Mesendoderm (in vitro differentiated cells): ENCODE measurements at regions not wholly inside any gene's neighbourhood (a gene's known extent, or its start where the extent isn't known, plus 50 kb on each side); places are given as distances from the start of the nearest gene placed in this dataset.
A peak's percentile ranks its signal among the peaks of the same experiment; 100 is the strongest.

Experiments
- DNase-seq: peaks from one replicate; pipeline ENCODE4 v3.0.0; 2013
- H2AK5ac ChIP-seq: 2 replicates; pipeline ENCODE4 v1.6.1; 2013; ENCODE audit warnings: low read length, inconsistent platforms
- H2BK120ac ChIP-seq: 2 replicates; pipeline ENCODE4 v1.6.1; 2013; ENCODE audit warnings: low read depth, mild to moderate bottlenecking, low read length, moderate library complexity, mixed read lengths
- H2BK15ac ChIP-seq: replicated peaks from 2 replicates; pipeline ENCODE4 v1.6.1; 2013; ENCODE audit warnings: low read depth, mild to moderate bottlenecking, moderate library complexity
- H2BK5ac ChIP-seq: 2 replicates; pipeline ENCODE4 v1.6.1; 2013; ENCODE audit warnings: low read length, inconsistent platforms
- H3K18ac ChIP-seq: 2 replicates; pipeline ENCODE4 v1.6.1; 2013; ENCODE audit warnings: mild to moderate bottlenecking, low read length, mixed read lengths
- H3K23ac ChIP-seq: one replicate; pipeline ENCODE4 v1.6.1; 2013; ENCODE audit warnings: low read length
- H3K27ac ChIP-seq: 2 replicates; pipeline ENCODE4 v1.5.1; 2013; ENCODE audit warnings: low read depth, mild to moderate bottlenecking, inconsistent platforms, low read length, moderate library complexity
- H3K27me3 ChIP-seq: 2 replicates; pipeline ENCODE4 v1.6.1; 2013; ENCODE audit warnings: low read length, control low read depth, mild to moderate bottlenecking, inconsistent platforms; ENCODE audit not compliant: insufficient read depth, poor library complexity
- H3K36me3 ChIP-seq: 2 replicates; pipeline ENCODE4 v1.6.1; 2013; ENCODE audit warnings: low read length, inconsistent platforms; ENCODE audit not compliant: control insufficient read depth, insufficient read depth
- H3K4ac ChIP-seq: one replicate; pipeline ENCODE4 v1.6.1; 2013; ENCODE audit warnings: low read depth, mild to moderate bottlenecking, low read length, moderate library complexity
- H3K4me1 ChIP-seq: 2 replicates; pipeline ENCODE4 v1.6.1; 2013; ENCODE audit warnings: low read depth, low read length, inconsistent platforms; ENCODE audit not compliant: control insufficient read depth
- H3K4me2 ChIP-seq: 2 replicates; pipeline ENCODE4 v1.6.1; 2013; ENCODE audit warnings: low read length
- H3K4me3 ChIP-seq: 2 replicates; pipeline ENCODE4 v1.5.1; 2013; ENCODE audit warnings: mild to moderate bottlenecking, low read length
- H3K56ac ChIP-seq: one replicate; pipeline ENCODE4 v1.6.1; 2013; ENCODE audit warnings: low read length
- H3K79me1 ChIP-seq: 2 replicates; pipeline ENCODE4 v1.6.1; 2013; ENCODE audit warnings: low read length, inconsistent platforms
- H3K79me2 ChIP-seq: 2 replicates; pipeline ENCODE4 v1.6.1; 2013; ENCODE audit warnings: mild to moderate bottlenecking, low read length; ENCODE audit not compliant: control insufficient read depth, insufficient read depth
- H3K9ac ChIP-seq: 2 replicates; pipeline ENCODE4 v1.6.1; 2013; ENCODE audit warnings: low read length, inconsistent platforms
- H4K5ac ChIP-seq: one replicate; pipeline ENCODE4 v1.6.1; 2013; ENCODE audit warnings: low read length
- H4K8ac ChIP-seq: one replicate; pipeline ENCODE4 v1.6.1; 2013; ENCODE audit warnings: low read depth, mild to moderate bottlenecking, control low read depth, low read length, moderate library complexity
- WGBS: extraction: QIAGEN DNeasy Blood & Tissue Kit; methylation state at CpG from one replicate; pipeline ENCODE4 v1.1.7; 2013; ENCODE audit warnings: low lambda C conversion rate, missing lambda C conversion rate; ENCODE audit not compliant: insufficient coverage; ENCODE audit errors: extremely low coverage; 5-methylcytosine and 5-hydroxymethylcytosine counted together

DNA sequence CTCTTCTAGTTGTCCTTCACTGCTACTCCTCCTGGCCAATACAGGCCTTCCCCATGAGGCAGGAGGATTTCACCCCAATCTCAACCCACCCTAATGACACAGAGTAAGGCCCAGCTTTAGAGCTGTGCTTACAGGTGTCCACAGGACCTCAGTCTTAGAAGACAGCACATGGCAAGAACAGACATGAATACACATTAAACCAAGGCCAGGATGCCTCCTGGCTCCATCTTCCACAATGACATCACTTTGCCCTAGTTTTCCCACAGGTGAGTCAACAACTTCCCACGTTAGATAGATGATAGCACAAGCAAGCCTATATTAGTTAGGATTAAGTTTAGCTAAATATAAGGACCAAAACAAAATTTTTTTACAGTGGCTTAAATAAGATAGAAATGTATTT, 63.8 kb upstream of the NOCT start:
- no CpG with 5 or more reads among the region's 1 CpG for WGBS
- Histone ChIP-seq H3K23ac (no peak overlapping the region), H3K79me1 (no peaks in the 10 kb centered on the region), H3K4me2 (no peak overlapping the region), H4K5ac (no peak overlapping the region), H2BK15ac (no peak overlapping the region), H3K56ac (no peak overlapping the region), H2AK5ac (no peak overlapping the region), H3K18ac (no peak overlapping the region), H4K8ac (no peak overlapping the region), H2BK5ac (no peak overlapping the region), H3K4me3 (no peak overlapping the region), H3K9ac (no peak overlapping the region), H3K79me2 (no peaks in the 10 kb centered on the region), H3K36me3 (no peaks in the 10 kb centered on the region), H2BK120ac (no peak overlapping the region), H3K27me3 (no peaks in the 10 kb centered on the region), H3K4me1 (no peaks in the 10 kb centered on the region), H3K4ac (no peak overlapping the region), H3K27ac (no peak overlapping the region)
- DNase-seq: no peak

DNA sequence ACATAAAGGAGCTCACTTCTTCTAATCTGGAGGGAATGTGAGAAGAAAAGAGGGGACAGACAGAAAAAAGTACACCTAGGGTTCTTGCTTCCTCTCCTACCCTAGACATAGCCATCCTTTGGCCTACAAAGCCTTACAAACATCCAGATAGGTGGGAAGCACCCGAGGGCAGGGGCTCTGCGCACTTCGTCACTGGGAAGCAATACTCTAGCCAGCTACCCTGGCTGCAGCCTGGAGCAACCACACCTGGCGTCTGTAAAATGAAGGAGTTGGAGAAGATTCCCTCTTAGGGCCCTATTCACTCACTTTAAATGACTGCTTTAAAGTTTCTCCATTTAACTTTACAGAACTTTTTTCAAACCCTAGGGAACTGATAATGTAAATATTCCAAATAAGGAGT, 65.7 kb upstream of the NOCT start:
- no peak overlapping the region for H3K27ac ChIP-seq
- no peaks in the 10 kb centered on the region for H3K4me1 ChIP-seq
- no peak overlapping the region for H4K8ac ChIP-seq
- H2AK5ac ChIP-seq: no peak overlapping the region
- no peak for DNase-seq
- H3K4me3 ChIP-seq: no peak overlapping the region
- no peaks in the 10 kb centered on the region for H3K27me3 ChIP-seq
- H2BK15ac ChIP-seq: no peak overlapping the region
- no peak overlapping the region for H3K9ac ChIP-seq
- H3K56ac ChIP-seq: no peak overlapping the region
- no peak overlapping the region for H2BK5ac ChIP-seq
- no peak overlapping the region for H3K18ac ChIP-seq
- no peak overlapping the region for H2BK120ac ChIP-seq
- no peaks in the 10 kb centered on the region for H3K79me1 ChIP-seq
- no peaks in the 10 kb centered on the region for H3K36me3 ChIP-seq
- no peak overlapping the region for H3K4ac ChIP-seq
- H3K23ac ChIP-seq: no peak overlapping the region
- H3K4me2 ChIP-seq: no peak overlapping the region
- no peak overlapping the region for H4K5ac ChIP-seq
- WGBS: no CpG with 5 or more reads among the region's 4 CpGs
- no peaks in the 10 kb centered on the region for H3K79me2 ChIP-seq

DNA sequence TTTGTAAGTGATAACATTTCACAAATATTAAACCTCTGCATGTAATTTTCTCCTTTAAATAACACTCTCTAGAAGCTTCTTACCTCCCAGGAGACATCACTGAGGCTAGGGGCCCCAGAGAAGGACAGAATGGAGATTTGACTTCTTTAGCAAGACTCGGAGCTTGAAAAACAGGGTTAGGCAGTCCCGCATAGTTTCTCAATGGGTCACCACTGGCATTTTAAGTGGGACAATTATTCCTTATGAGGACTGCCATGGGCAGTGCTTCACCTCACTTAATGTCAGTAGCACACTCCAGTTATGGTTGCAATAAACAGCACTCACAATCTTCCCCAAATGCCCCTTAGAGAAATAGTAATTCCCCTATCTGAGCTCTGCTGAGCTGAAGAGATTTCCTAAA, 66.7 kb upstream of the NOCT start:
- no peak overlapping the region for H3K4ac ChIP-seq
- H2BK5ac ChIP-seq: no peak overlapping the region
- no peaks in the 10 kb centered on the region for H3K4me1 ChIP-seq
- H3K27me3 ChIP-seq: no peaks in the 10 kb centered on the region
- H3K9ac ChIP-seq: no peak overlapping the region
- H4K8ac ChIP-seq: no peak overlapping the region
- no peak overlapping the region for H2BK120ac ChIP-seq
- H3K56ac ChIP-seq: no peak overlapping the region
- no peaks in the 10 kb centered on the region for H3K79me2 ChIP-seq
- H3K18ac ChIP-seq: no peak overlapping the region
- no peak overlapping the region for H3K4me2 ChIP-seq
- no peak overlapping the region for H2AK5ac ChIP-seq
- no peak overlapping the region for H3K4me3 ChIP-seq
- WGBS: no CpG with 5 or more reads among the region's 2 CpGs
- no peak overlapping the region for H3K23ac ChIP-seq
- DNase-seq: peak; percentile 61
- no peaks in the 10 kb centered on the region for H3K79me1 ChIP-seq
- no peak overlapping the region for H3K27ac ChIP-seq
- no peak overlapping the region for H2BK15ac ChIP-seq
- no peaks in the 10 kb centered on the region for H3K36me3 ChIP-seq
- H4K5ac ChIP-seq: no peak overlapping the region

DNA sequence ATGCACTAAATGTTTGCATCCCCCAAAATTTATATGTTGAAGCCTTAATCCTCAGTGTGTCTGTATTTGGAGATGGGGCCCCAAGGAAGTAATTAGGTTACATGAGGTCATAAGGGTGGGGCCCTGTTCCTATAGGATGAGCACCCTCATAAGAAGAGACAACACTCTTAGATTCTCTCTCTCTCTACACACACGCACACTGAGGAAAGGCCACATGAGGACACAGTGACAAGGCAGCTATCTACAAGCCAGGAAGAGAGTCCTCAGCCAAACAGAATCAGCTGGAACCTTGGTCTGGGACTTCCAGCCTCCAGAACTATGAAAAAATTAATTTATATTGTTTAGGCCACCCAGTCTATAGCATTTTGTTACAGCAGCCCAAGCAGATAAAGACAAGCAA, 69.3 kb upstream of the NOCT start:
- no CpG with 5 or more reads among the region's 1 CpG for WGBS

DNA sequence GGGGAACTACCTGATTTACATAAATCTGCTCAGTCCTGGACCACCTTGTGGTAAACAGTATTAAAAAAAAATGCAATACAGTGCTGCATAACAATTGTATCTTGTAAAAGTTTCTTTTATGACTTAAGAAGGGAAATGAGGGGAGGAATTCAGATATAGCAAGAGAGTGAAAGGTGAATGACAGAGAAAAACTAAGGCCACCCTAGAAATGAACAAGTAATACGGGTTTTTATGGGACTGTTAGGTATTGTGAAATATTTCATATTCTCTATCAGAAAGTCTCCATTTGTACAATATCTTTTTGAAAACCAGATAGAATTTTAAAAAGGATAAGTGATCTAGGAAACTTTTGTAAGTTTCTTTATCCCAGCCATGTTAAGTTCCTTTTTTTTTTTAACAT, 69.7 kb upstream of the NOCT start:
- no peak overlapping the region for H2AK5ac ChIP-seq

More for the DNA sequence above, 69.3 kb upstream of the NOCT start:
- Histone ChIP-seq H2AK5ac (no peak overlapping the region), H3K27me3 (no peaks in the 10 kb centered on the region), H3K4me1 (no peaks in the 10 kb centered on the region), H3K79me2 (no peaks in the 10 kb centered on the region), H3K27ac (no peak overlapping the region), H3K23ac (no peak overlapping the region), H3K4ac (no peak overlapping the region), H3K18ac (no peak overlapping the region), H3K4me3 (no peak overlapping the region), H2BK120ac (no peak overlapping the region), H2BK5ac (no peak overlapping the region), H3K36me3 (no peaks in the 10 kb centered on the region), H3K9ac (no peak overlapping the region), H2BK15ac (no peak overlapping the region), H3K4me2 (no peak overlapping the region), H3K79me1 (no peaks in the 10 kb centered on the region), H4K5ac (no peak overlapping the region), H3K56ac (no peak overlapping the region), H4K8ac (no peak overlapping the region)
- DNase-seq: no peak

DNA sequence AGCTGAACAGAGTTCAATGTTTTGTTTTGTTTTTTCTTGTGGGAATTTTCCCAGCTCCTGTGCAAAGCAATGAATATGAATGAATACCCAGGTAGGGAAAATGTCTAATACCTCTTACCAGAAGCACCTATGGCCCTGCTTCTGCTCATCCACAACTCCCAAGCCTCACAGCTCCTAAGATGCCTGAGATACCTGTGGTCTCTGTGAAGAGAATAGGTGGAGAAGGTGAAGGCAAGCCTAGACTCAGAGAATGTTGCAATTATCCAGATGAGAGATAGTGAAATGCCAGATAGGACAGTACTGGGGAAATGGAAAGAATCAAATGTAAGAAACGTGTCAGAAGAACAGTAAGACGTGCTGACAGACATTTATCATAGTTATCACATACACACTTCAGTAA, 70.2 kb upstream of the NOCT start:
- Histone ChIP-seq H3K79me2 (no peaks in the 10 kb centered on the region), H3K23ac (no peak overlapping the region), H3K4ac (no peak overlapping the region), H3K9ac (no peak overlapping the region), H2BK120ac (no peak overlapping the region), H4K5ac (no peak overlapping the region), H3K18ac (no peak overlapping the region), H3K27me3 (no peaks in the 10 kb centered on the region), H3K27ac (no peak overlapping the region), H3K4me2 (no peak overlapping the region), H3K56ac (no peak overlapping the region), H3K4me1 (no peaks in the 10 kb centered on the region), H4K8ac (no peak overlapping the region), H3K36me3 (no peaks in the 10 kb centered on the region), H2BK15ac (no peak overlapping the region), H2BK5ac (no peak overlapping the region), H3K4me3 (no peak overlapping the region), H3K79me1 (no peaks in the 10 kb centered on the region), H2AK5ac (no peak overlapping the region)
- WGBS: no CpG with 5 or more reads among the region's 2 CpGs
- no peak for DNase-seq

More for the DNA sequence above, 69.7 kb upstream of the NOCT start:
- H3K36me3 ChIP-seq: no peaks in the 10 kb centered on the region
- H3K9ac ChIP-seq: no peak overlapping the region
- no peak overlapping the region for H4K5ac ChIP-seq
- no peak for DNase-seq
- no peak overlapping the region for H3K27ac ChIP-seq
- H3K27me3 ChIP-seq: no peaks in the 10 kb centered on the region
- no peak overlapping the region for H3K18ac ChIP-seq
- no CpG with 5 or more reads among the region's 1 CpG for WGBS
- no peak overlapping the region for H2BK120ac ChIP-seq
- H3K56ac ChIP-seq: no peak overlapping the region
- no peak overlapping the region for H2BK15ac ChIP-seq
- no peak overlapping the region for H3K4me3 ChIP-seq
- no peak overlapping the region for H3K23ac ChIP-seq
- no peak overlapping the region for H3K4me2 ChIP-seq
- no peaks in the 10 kb centered on the region for H3K79me1 ChIP-seq
- no peaks in the 10 kb centered on the region for H3K79me2 ChIP-seq
- H2BK5ac ChIP-seq: no peak overlapping the region
- no peak overlapping the region for H4K8ac ChIP-seq
- H3K4me1 ChIP-seq: no peaks in the 10 kb centered on the region
- no peak overlapping the region for H3K4ac ChIP-seq
